GM18873 (cell line): ENCODE measurements at regions not wholly inside any gene's neighbourhood (a gene's known extent, or its start where the extent isn't known, plus 50 kb on each side); places are given as distances from the start of the nearest gene placed in this dataset.

ENCODE experiments used
- ATAC-seq: cut with Tn5 transposase; IDR thresholded peaks from one replicate; pipeline ENCODE4 v1.9.1; 2021; ENCODE audit warnings: mild to moderate bottlenecking, moderate library complexity, moderate number of reproducible peaks; ENCODE audit not compliant: unreplicated experiment, low FRiP score

DNA sequence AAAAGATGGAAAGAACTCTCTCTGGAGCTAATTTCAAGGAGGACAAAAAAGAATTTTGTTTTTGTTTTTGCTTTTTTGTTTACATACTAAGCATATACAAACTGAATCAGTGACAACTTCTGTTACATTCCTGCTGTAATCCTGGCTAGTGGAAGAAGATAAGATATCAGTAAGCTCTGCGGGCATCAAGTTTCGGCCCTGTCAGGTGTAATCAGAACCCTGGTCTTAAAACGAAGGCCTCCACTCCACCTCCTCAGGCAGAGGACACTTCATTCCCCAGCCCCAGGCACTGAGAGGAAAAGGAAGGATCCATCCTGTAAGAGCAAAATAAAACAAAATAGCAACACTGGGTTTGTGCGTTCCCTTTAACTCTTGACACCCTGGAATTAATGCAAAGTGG lies 88.9 kb upstream of the ARHGAP29 start:
- no peak for ATAC-seq

DNA sequence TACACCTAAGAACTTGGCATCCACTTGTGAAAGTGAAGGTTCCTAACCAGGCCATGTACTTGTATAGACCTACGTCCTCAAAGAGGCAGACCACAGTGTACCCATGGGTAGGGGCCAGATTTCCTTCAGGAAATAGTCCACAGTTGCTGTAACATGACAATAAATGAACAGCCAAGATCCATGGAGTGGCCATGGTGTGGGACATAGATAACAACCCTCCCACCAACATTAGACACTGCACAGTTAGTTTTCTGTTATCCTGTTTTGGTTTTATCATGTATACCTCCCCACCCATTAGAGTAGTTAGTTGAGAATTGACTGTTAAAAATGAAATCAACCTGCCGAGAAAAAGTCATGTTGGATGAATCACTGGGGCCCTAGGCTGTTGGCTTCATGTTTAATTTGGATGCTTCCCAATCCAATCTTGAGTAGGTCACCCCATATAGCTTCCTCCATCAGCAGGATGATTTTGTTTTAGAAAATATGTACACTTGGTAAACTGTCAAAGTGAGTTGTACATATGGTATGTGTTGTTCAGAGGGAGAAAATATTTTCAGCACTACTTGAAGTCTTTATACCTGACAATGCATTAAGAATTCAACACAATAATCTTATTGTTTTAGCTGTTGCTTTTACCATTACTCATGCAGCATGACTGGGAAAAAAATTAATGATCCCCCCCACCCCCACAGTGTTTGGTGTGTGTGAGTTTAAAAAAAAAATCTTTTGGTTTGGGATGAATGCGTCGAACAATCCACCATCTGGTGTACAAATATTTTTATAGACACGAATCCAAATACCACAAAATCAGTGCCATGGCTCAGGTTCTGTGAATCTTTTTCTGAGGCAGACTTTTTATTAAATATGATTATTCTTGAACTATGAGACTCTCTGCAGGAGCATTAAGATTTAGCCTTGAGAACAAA lies 88.3 kb upstream of the ARHGAP29 start:
- no peak for ATAC-seq

DNA sequence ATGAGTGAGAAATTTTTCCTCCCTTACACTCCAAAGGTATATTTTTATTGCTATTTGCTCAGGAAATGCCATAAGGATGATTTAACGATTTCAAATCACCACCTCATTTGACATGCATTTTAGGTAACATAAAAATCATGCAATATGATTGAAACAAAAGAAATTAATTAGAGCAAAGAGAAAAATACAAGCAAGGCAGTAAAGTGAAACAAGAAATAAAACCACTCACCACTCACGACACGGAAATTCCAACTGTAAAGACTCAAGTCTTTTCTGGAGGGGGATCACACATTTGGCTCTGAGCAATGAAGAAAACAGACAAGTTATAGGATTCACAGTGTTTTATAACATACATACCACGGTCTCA lies 86.8 kb upstream of the ARHGAP29 start:
- no peak for ATAC-seq

DNA sequence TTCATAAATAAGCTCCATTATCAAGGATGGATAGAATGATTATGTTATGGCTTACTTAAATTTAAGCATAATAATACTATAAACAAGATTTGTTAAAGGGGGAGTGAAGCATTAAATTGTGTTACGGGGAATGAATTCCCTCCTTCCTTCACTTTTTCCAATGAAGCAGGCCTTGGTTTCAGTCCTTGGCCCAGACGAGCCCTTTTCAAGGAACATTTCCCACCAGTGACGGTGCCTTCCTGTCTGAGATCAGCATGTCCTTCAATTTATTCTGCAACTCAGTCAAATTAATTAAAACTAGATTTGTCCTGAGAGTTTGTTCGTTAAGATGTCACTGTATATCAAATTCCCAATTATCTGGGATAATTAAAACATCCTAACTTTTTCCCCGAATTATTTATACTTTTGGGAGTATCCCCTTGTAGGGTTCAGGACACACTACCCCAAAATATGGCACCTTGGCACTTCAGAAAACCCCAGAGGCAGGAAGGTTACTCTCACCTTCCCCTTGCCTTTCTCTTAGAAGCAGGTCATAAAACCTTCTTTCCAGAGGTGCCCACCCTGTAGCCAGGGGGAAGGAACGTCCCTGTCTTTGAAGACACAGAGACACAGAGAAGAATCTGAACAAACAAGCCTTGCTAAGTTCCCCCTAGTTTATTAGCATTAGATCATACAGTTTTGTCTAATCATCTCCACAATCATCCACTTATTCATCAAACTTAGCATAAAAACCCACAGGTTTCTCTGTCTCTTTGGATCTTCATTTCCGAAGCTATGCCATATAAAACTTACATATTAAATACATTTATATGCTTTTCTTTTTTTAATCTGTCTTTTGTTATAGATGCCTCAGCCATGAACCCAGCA lies 86.2 kb upstream of the ARHGAP29 start:
- ATAC-seq: no peak

DNA sequence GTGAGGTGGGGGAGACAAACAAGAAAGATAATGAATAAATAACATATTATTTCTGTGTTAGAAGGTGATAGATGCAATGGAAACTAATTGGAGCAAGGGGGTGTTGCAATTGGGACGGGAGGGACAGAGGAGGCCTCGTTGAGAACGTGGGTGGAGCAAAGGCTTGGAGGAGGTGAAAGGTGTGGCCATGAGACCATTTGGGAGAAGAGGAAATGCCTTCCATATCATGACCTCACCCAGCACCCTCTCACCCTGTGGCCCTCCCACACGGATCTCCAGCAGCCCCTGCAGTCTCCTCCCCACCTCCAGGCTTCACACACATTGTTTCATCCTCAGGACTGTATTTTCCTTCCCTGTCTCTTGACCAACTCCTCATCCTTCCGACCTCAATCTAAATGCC lies 85.3 kb upstream of the ARHGAP29 start:
- ATAC-seq: no peak

DNA sequence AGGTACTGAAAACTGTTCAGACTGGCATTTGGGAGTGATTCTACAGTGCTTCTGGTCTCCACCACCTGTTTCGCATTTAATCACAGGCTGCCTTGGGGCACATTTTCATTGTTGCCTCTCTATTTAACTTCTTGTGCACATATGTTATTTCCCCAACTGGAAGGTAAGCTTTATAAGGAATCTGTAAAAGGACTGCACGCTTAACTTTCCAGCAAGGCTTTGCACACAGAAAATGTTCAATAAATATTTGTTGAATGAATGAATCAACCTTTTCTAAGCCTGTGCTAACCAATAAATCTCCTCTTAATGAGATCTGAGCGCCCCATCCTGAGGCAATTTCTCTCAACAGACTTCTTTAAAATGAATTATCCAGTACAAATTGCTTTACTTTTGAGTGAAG lies 84.3 kb upstream of the ARHGAP29 start:
- ATAC-seq: no peak

DNA sequence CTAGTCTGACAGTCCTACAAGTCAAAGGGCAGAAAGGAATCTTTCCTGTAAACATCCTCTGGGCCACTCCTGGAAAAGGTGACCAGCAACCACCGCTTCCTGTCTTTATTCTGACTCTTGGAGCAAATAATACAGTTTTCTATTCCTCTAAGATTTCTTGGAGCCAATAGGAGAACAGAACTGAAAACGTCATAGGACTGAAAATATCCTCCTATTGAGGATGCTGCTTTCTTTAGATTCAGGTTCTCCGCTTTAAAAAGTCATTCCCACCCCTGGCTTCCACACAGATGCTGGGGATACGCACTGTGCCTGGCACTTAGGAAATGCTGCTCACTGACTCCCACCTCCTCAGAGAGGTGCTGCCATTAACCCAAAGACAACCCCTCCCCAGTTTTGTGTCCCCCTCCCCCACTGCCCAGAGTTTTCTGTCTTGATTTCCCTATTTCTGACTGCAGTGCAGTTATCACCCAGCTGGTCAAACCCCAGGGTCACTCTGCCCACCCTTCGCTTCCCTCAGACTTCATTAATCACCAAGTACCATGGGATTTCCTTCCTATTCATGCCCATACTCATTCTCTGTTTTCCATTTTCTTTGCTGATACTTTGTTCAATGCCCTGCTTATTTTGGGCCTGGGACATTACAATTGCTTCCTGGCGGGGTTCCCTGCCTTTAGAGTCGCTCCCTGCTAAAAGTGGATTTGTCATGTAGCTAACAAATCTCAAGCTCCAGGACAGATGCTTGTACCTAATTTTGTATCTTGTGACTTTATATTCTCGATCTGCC lies 82.1 kb upstream of the ARHGAP29 start:
- no peak for ATAC-seq

DNA sequence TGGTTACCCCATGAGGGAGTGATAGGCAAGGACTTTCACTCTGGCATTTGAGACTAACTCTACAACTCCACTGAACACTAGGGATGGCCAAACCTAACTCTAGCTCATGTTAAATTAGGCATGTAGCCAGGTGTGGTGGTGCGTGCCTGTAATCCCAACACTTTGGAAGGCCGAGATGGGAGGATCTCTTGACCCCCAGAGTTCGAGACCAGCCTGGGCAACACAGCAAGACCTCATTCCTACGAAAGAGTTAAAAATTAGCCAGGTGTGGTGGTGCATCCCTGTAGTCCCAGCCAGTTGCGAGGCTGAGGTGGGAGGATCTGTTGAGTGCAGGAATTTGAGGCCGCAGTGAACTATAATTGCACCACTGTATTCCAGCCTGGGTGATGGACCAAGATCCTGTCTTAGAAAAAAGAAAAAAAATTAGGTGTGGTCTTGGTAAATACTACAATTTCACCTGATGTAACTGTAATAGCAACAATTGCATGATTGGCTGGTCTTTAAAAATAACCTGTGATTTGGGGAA lies 81.2 kb upstream of the ARHGAP29 start:
- no peak for ATAC-seq

DNA sequence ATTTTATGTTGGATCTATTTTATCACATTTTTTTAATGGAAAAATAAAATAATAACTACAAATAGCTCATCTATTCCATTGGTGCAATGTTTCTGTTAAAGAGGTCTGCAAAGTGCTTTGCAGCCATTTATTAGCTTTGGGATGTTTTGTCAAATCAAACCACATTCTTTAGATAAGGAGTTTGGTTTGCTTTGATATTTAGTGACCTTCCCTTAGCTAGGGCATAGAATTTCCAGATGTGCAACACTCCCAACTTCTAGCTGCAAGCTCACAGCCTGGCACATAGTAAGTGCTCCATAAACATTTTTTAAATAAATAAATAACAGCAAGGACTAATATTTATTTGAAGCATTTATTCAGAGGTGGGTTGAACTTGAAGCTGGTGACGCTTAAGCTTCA lies 80.4 kb upstream of the ARHGAP29 start:
- no peak for ATAC-seq

DNA sequence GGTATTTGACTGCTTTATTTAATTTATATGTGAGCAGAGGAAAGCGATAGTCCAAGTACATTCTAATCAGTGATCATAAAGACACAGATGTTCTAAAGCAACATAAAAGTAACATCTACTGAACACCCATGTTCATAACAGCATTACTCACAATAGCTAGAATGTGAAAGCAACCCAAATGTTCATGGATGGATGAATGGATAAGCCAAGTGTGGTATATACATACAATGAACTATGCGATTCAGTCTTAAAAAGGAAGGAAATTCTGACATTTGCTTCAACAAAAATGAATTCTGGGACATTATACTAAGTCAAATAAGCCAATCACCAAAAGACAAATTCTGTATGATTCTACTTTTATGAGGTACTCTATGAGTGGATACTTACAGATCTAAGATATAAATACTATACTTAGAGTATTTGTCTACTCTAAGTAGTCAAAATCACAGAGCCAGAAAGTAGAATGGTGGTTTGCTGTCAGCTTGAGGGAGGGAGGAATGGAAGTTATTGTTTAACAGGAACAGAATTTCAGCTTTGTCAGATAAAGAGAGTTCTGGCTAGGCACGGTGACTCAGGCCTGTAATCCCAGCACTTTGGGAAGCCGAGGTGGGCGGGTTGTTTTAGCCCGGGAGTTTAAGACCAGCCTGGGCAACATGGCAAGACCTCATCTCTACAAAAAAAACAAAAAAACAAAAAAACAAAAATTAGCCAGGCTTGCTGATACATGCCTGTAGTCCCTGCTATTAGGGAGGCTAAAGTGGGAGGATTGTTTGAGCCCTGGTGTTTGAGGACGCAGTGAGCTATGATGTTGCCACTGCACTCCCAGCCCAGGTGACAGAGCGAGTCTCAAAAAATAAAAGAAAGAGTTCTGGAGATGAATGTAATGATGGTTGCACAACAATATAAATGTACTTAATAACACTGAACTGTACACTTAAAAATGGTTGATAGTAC lies 79.7 kb upstream of the ARHGAP29 start:
- no peak for ATAC-seq

DNA sequence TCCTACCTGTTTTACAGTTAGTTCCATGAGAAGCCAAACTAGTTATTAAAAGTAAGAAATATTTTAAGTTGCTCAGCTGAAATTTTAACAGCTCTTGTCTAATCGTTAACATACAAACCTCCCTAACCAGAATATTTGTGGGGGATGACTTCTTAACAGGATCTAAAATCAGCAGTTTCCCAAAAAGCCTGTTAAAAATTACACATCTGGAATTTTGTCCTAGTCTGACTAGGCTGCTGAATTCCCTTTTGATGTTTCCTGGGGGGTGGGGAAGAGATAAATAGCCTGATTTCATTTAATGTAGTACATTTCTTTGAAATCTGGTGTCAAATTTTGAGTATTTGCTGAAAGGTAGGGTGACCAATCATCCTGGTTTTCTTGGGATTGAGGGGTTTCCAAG lies 78.8 kb upstream of the ARHGAP29 start:
- ATAC-seq: no peak

DNA sequence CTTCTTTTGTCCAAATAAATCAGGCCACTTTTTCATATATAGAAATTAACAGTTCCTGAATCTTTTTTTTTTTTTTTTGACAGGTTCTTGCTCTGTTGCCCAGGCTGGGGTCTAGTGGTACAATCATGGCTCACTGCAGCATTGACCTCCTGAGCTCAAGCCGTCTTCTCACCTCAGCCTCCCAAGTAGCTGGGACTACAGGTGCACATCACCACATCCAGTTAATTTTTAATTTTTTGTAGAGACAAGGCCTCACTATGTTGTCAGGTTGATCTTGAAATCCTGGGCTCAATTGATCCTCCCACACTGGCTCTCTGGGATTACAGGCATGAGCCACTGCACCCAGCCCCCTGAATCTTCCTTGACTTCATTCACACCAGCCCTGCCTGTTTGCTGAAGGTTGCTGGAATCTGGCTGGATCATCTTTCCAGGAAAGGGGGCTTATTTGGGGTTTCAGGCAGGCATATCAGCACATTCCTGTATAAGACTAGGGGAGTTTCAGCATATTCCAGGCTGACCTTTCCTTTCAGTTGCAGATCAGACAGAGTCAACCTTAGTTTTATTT lies 78.2 kb upstream of the ARHGAP29 start:
- no peak for ATAC-seq

DNA sequence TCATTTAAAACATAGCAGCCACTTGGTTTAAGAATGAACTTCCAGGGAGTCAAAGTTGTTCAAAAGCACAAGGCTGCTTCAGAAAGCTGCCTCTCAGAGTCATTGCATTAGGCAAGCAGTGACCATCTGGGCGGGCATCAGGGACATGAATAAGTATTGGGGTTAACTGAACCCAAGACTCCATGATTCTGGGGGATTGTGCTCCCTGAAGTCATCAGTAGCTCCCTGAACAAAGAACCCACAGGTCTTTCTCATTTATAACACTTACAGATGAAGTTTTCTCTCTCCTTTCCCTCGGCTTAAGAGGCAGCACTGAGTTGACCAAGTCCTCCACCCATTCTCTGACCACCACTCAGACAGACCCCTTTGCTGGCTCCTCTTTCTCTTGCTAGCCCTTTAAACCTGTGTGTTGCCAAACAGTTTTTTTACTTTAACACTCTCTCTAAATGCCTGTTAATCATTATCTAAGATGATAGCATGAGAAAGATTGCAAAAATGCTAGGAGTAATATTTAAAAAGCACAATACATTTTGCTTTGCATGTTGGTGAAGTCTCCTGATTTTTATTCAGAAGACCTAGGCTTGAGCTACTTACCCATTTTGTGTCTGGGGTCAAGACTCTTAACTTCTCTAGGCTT lies 77.0 kb upstream of the ARHGAP29 start:
- no peak for ATAC-seq

DNA sequence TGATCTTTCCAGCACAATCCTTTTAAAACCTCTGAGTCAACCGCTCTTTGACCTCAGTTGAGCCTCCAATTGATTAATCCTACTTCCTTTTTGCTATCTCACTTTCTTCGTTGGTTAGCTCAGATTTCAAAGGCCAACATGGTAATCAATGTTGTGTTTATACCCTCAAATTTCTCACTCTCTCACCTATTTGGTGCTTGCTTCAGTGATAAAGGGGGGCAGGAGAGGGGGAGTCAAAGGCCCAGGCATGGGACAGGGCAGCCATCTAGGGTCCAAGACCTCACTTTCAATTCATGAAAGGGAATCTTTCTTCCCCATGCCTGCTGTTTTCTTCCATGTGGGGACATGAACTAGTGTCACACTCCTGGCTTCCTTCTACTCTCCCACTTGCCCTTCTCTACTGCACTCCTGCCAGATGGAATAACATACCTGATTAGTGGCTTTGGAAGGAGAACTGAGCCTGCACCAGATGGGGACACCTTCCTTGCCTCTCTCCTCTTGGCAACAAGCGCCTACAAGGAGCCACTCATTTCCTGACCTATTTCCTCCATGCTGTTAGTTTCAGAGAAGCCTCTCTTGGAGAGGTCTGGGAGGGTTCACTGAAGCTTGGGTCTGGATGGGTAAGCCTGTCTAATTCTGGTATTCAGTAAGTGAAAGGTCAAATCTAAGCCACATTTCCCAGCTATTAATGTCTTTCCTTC lies 73.3 kb upstream of the ARHGAP29 start:
- no peak for ATAC-seq

DNA sequence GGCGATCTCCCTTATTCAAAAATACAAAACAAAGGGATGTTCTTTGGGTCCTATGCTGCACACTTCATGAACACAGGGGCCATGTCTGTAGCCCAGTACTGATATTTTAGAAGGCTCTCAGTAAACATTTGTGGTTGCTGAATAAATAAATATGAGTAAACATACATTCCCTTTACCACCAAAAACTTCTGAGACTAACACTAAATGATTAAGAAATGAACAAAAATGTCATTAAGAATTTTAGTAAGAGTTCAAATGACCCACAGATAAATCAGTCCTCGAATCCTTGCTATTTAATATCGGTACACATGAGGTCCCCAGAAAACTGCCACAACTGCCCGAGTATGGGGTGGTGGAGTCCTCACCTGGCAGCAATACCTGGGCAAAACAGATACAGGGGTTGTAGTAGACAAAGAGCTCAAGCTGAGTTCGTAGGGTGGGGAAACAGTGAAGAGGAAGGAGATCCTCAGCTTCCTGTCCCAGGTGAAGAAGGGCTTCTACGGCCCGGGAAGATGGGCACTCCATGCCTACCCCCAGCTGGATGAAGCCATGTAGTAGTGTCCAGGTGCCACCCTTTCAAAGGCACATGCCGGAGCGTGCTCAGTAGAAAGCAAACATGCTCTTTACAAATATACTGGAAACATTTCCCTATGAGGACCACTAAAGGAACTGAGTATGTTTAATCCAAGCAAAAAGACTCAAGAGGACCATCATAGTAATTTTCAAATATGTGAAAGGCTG lies 72.6 kb upstream of the ARHGAP29 start:
- ATAC-seq: no peak

DNA sequence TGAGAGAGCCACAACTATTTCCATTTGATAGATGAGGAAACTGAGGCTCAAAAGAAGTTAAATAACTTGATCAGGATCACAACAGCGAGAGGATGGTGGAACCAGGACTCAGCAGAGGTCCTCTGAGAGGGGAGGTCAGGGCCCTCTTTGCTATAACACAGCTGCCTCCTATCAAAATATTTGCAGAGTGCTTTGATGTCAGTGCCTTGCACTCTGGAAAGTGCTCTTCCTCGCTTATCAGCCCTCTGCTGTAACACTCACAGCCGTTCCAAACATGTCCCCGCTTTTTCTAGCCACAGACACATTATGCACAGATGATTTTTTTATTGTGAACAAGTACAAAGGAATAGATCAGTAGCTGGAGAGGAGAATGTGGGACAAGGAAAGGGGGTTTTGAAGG lies 71.8 kb upstream of the ARHGAP29 start:
- no peak for ATAC-seq

DNA sequence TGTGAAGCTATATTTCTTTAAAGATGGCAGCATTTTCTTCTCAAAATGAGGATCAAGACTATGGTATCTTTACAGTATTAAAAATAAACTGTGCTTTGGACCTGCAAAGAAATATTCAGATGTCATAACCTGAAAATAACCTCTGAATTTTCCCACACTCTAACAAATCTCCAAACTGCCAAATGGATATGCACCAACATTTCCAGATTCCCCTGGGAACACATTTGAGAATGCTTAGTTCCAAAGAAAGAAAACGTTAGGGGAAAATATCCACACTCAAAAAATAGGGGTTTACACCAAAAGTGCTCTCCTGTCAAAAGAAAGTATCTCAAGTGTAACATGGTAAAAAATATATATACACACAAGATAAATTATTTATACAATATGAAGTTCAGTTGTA lies 69.1 kb upstream of the ARHGAP29 start:
- no peak for ATAC-seq
